ENCODE measurements at regions not wholly inside any gene's neighbourhood (a gene's known extent, or its start where the extent isn't known, plus 50 kb on each side); places are given as distances from the start of the nearest gene placed in this dataset.
"Not testable (repeated sequence)": the region's sequence is repeated elsewhere in the genome, so short reads cannot be mapped to it uniquely, and the experiment has no call there.

GRCh38 chr20:1752045-1752444 lies 94.5 kb upstream of the SIRPG start:
- DNase-seq (ENCODE audit: low read depth): no peak

GRCh38 chr20:1748777-1749176 lies 91.2 kb upstream of the SIRPG start:
- no peak for DNase-seq (ENCODE audit: low read depth)

- DNase-seq (ENCODE audit: low read depth): no peak
These were observed 90.5 kb upstream of the SIRPG start for GRCh38 chr20:1747953-1748577.

- DNase-seq (ENCODE audit: low read depth): not testable (repeated sequence)
These were observed 84.5 kb upstream of the SIRPG start for GRCh38 chr20:1742049-1742434.

- no peak for DNase-seq (ENCODE audit: low read depth)
These were observed 83.9 kb upstream of the SIRPG start for GRCh38 chr20:1741309-1742048.

GRCh38 chr20:1737134-1737533 lies 79.6 kb upstream of the SIRPG start:
- DNase-seq (ENCODE audit: low read depth): no peak

GRCh38 chr20:1735417-1736089 lies 78.0 kb upstream of the SIRPG start:
- DNase-seq (ENCODE audit: low read depth): no peak

- peak; percentile 19 for DNase-seq (ENCODE audit: low read depth)
These were observed 76.8 kb upstream of the SIRPG start for GRCh38 chr20:1734269-1734858.

- not testable (repeated sequence) for DNase-seq (ENCODE audit: low read depth)
These were observed 74.3 kb upstream of the SIRPG start for GRCh38 chr20:1731828-1732375.

- not testable (repeated sequence) for DNase-seq (ENCODE audit: low read depth)
These were observed 73.6 kb upstream of the SIRPG start for GRCh38 chr20:1730981-1731711.

GRCh38 chr20:1727303-1727702 lies 69.7 kb upstream of the SIRPG start:
- DNase-seq (ENCODE audit: low read depth): not testable (repeated sequence)

GRCh38 chr20:1724901-1725300 lies 67.3 kb upstream of the SIRPG start:
- DNase-seq (ENCODE audit: low read depth): no peak

GRCh38 chr20:1722513-1723050 lies 65.0 kb upstream of the SIRPG start:
- no peak for DNase-seq (ENCODE audit: low read depth)

- DNase-seq (ENCODE audit: low read depth): no peak
These were observed 64.3 kb upstream of the SIRPG start for GRCh38 chr20:1721687-1722512.

GRCh38 chr20:1720845-1721475 lies 63.4 kb upstream of the SIRPG start:
- DNase-seq (ENCODE audit: low read depth): no peak

- no peak for DNase-seq (ENCODE audit: low read depth)
These were observed 62.6 kb upstream of the SIRPG start for GRCh38 chr20:1720226-1720625.

GRCh38 chr20:1718604-1719384 lies 61.2 kb upstream of the SIRPG start:
- DNase-seq (ENCODE audit: low read depth): peak; percentile 94

- no peak for DNase-seq (ENCODE audit: low read depth)
These were observed 55.4 kb upstream of the SIRPG start for GRCh38 chr20:1712634-1713624.
